HG03439 (cell line): ENCODE measurements at regions not wholly inside any gene's neighbourhood (a gene's known extent, or its start where the extent isn't known, plus 50 kb on each side); places are given as distances from the start of the nearest gene placed in this dataset.
"Not testable (repeated sequence)": the region's sequence is repeated elsewhere in the genome, so short reads cannot be mapped to it uniquely, and the experiment has no call there.

ENCODE experiments used
- ATAC-seq: cut with Tn5 transposase; IDR thresholded peaks from one replicate; pipeline ENCODE4 v1.9.1; 2021; ENCODE audit warnings: mild to moderate bottlenecking, moderate library complexity; ENCODE audit not compliant: unreplicated experiment

DNA sequence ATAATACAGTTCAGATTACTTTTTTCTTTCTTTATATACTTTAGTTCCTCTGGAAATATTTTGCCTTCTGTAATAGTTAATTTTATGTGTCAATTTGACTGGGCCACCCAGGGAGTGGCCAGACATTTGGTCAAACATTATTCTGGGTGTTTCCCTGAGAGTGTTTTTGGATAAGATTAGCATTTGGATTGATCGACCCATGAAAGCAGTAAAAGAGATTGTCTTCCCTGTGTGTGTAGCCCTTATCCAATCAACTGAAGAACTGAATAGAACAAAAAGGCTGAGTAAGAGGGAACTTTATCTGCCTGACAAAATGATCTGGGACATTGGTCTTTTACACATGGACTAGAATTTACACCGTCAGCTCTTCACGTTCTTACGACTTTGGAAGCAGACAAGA, 1190.1 kb upstream of the FAM98A start:
- no peak for ATAC-seq

DNA sequence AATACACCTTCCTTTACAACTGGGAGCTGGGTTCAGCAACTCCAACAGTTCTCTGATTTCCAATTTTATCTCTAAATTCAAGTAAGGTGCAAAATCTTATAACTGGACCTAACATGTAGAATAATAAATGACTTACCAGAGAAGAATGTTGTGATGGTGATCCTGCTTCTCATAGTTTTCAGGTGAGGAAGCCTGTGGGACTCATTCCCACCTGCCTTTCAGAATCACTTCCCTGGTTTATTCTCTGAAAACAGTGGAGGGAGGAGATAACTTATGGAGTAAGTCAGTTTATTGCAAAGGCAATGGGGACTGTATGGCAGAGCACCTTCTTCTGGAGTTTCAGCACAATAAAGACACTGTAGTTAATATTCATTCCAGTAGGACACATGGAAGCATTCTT, 1188.2 kb upstream of the FAM98A start:
- ATAC-seq: no peak

DNA sequence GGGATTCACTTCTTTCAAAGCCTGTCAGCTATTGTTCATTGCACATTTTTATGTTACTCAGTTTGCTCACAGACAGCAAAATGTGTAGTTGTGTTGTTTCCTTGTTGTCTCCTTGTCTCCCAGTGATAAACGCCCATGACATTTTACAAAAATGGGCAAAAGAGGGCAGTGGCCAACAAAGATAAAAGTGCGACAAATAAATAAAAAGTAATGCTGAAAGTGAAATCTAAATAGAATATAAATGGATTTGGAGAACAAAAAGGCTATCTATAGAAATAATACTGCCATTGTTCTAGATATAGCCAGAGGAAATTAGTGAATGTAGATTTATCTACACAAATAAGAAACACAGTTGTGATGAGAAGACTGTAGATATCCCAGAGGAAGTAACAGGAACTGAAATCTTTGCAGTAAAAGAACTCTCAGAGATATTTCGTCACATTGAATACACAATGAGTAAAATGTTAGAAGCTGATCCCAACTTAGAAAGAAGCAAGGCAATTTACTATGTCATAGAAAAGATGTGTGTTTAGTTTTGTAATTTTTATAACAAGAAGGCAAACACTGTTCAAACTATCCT, 1186.2 kb upstream of the FAM98A start:
- no peak for ATAC-seq

DNA sequence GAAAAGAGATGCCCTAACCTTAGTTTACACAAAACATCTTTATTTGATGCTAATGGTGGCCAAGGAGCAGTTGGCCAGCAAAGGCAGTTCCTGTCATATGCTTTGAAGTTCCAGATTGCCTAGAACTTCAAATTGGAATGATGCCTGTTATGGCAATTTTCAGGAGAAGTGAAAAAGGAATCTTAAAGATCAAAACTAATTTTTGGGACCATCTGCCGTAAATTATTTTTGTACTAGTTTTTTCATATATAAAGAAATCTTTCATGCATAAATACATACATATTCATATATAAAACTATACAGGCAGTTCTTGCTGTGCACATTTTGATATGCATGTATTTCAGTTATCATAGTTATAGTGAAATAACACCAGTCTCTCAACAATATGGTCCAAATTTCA, 1185.6 kb upstream of the FAM98A start:
- ATAC-seq: no peak

DNA sequence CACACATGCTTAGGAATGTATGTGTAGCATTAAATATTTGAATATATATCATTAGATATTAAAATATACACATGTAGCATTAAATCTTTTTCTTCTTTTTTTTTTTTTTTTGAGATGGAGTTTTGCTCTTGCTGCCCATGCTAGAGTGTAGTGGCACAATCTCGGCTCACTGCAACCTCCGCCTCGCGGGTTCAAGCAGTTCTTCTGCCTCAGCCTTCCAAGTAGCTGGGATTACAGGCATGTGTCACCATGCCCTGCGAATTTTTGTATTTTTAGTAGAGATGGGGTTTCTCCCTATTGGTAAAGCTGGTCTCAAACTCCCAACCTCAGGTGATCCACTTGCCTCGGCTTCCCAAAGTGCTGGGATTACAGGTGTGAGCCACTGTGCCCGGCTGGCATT, 1151.6 kb upstream of the FAM98A start:
- not testable (repeated sequence) for ATAC-seq

DNA sequence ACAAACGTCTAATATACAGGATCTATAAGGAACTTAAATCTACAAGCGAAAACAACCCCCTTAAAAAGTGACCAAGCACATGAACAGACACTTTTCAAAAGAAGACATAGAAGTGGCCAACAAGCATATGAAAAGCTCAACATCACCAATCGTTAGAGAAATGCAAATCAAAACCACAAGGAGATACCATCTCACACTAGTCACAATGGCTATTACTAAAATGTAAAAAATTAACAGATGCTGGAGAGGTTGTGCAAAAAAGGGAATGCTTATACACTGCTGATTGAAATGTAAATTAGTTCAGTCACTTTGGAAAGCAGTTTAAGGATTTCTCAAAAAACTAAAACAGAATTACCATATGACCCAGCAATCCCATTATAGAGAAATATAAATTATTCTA, 1148.5 kb upstream of the FAM98A start:
- no peak for ATAC-seq

DNA sequence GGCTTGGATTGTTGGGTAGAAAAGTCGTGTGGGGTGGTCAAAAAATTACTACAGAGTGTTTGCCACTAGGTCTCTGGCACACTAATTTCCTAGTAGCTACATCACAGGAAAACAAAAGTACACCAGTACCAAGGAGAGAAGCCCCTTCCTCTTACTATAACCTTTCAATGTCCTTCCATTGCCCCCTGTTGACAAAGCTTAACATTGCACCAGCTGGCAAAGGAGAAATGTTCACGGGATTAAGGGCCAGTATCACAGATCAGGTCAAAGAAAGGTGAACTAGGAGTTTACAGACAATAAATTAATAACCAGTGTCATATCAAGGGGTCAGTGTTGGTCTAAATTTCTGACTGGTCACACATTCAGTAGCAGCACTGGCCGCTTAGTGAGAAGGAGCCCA, 1139.6 kb upstream of the FAM98A start:
- ATAC-seq: no peak

DNA sequence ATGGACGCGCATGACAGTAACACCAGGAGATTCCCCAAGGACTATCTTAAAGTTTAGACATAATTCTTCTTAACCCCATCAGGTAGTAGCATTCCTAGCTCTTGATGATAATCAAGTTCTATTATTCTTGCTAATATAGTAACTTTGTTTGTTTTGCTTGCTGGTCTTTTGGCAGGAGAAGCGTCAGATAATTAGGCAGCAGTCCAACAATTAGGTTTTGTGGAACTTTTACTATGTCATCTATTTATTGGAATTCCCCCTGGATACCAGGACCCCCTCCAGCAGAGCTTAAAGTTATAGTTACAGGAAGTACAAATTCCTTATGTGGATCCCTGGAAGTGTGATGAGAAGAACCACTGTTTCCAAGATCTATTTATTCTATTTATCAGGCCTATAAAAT, 1138.0 kb upstream of the FAM98A start:
- no peak for ATAC-seq

DNA sequence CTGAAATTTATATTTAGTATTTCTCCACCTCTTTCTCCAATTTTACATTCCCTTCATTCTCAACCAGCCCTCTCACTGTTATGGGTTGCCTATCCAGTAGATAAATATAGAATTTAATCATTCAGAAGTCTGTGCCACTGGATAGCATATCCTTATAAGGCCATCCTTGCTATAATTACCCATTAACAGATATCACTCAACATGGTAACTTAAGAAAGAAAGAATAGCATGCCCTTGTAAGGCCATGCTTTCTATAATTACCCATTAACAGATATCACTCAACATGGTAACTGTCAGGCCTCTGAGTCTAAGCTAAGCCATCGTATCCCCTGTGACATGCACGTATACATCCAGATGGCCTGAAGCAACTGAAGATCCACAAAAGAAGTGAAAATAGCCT, 1137.4 kb upstream of the FAM98A start:
- ATAC-seq: no peak

DNA sequence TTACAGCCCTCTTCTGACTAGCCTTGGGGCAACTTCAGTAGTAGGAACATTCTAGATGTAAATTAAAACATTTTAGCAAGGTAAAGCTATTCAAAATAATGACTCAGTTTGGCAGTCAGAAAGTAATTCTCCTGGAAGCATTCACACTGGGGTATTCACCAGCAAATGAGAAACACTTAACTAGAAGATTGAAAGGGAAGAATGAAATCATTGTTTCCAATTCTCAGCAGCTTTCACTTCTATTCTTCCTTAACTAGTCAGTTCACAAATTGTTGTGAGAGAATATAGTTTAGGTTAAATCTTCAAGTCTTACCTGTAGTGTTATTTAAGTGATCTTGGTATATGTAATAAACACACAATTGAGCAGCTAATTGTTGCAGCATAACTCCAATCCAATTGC, 1135.6 kb upstream of the FAM98A start:
- ATAC-seq: no peak

DNA sequence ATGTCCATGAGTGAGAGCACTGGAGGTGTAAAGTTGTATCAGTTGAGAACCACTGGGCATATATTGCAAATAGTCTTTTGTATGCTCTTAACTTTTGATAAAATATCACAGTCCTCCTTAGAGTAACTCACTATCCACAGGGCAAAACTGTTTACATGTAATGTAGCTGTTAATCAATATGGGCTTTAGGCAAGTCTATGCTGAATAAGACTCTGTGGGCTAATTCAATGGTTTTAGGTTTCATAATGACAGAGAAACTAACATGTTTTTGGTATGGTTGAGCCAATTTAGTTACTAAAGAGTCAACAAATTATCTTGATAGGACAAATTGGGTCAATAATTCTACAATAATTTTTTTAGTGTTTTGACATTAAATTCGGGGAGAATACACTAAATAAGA, 1134.9 kb upstream of the FAM98A start:
- ATAC-seq: no peak

DNA sequence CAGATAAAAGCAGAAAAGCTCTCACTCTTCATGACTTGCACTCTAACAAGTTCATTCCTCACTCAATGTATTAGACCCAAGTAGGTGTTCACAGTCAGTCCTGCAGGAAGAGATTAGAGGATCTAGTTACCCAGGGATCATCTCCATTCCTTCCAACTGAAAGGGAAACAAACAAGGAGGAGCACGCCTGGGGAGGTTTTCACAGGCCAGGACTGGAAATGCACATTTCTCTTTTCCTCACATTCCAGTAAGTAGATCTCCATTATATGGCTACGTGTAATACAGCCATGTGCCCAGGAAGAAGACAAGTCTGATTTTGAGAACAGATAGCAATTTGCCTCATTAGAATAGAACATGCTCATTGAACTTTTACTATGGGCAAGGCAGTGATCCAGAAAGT, 1132.2 kb upstream of the FAM98A start:
- no peak for ATAC-seq

DNA sequence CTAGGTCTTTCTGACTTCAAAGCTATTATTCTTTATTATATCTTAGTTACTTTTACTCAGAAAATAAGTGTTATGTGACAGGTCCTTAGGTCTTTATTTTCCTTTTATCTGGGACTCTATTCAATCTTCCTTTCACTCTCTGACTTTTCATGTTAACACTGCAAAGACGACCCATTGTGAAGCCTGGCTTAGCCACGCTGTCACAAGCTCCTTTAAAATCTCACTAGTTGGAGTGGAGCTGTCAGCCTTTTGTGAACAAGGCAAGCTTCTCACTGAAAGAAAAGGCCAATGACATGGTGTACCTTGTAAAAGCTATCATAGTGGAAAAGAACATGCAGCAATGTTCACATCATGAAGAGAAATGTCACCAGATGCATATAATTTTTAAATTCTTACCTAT, 1130.7 kb upstream of the FAM98A start:
- no peak for ATAC-seq

DNA sequence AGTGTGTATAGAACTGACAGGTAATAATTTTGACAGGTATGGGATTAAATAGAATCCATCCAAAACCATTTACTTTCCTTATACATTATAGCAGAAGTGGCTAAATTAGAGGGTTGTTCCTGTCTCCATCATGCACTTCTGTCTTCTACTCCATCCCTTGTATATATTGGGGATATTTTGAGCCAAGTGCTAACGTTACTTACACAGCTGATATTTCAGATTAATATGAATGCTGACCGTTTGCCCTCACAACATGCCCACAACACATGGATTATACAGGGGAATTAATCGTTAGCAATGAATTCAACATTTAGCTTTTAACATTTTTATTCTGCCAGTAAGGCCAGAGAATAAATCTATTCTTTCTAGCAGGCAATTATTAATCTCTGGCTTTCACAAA, 1125.0 kb upstream of the FAM98A start:
- ATAC-seq: no peak

DNA sequence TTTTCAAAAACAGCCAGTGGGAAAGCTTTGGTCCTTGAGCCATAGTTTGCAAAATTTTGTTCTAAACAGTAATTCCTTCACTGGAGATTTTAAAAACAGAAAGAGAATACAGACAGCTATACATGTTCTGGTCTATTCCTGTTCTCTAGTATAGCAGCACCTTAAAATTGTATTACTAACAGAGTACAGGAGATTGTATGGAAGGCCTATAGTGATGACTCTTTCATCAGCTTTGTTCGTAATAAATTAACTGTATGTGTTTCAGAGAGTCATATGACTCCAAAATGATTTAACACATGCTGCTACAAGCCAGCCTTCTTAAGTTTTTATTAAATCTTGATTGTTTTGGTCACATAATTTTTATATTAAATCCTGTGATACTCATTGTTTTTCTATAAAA, 1124.6 kb upstream of the FAM98A start:
- no peak for ATAC-seq

DNA sequence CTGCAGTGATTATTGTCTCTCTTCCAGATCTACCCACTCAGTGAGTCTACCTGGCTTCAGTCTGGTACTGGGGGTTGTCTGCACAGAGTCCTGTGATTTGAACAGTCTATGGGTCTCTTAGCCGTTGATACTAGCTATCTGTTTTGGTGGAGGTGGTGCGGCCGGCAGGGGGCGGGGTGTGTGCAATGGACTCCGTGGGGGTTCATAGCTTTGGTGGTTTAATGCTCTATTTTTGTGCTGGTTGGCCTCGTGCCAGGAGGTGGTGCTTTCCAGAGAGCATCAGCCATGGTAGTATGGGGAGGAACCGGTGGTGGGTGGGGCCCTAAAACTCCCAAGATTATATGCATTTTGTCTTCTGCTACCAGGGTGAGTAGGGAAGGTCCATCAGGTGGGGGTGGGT, 1120.1 kb upstream of the FAM98A start:
- no peak for ATAC-seq

DNA sequence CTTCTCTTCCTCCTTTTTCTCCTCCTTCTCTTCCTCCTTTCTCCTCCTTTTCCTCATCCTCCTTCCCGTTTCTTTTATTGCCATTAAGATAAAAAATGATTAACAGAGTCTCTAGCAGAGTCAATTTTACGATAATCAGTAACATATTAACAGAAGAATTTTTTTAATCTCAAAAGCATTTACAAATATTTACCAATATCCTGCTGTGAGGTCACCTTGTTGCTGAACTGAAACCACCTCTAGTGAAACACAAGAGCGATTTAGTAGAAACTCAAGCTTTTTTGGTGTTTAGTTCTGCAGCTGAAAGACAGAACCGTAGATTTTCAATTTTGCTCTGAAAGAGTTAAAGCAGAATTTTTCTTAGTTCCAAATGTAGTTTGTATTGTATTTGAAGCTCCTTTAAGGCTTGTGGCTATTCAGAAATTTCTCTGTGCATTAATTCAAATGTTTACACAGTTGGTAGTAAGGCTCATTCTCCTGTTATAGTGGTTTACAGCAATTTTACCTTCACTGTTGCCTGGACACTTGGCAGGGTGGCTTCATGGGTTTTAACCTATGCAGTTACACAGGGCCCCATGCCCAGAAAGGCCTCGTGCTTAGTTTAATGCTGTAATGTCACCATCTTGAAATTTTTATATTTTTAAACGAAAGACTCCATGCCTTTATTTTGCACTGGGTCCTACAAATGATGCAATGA, 1106.6 kb upstream of the FAM98A start:
- no peak for ATAC-seq

DNA sequence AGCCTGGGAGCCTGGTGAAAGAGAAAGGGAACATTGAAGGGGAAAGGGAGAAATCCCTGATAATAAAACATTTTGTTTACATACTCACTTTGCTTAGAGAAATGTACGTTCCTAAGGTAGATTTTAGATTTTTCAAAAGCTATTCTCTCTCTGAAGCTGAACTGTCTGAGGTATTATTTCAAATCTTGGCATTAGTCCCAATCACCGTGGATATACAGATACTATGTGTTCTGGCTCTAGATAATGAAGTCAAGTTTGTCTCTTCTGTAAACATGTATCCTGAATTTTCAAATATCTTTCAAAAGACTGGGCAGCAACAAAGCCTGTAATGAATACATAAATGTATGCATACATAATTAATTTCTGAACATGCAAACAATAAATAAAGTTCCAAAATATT, 1104.2 kb upstream of the FAM98A start:
- no peak for ATAC-seq

DNA sequence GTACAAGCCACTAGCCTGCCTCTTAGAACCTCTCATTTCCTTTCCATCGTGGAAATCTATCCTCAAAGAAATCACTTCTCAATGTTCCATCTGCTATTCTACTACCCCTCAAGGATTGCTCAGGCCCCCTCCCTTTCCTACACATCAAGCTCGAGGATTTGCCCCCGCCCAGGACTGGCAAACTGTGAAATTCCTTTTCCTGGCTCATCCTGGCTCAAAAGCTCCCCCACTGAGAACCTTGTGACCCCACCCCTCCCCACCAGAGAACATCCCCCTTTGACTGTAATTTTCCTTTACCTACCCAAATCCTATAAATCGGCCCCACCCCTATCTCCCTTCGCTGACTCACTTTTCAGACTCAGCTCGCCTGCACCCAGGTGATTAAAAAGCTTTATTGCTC, 1103.3 kb upstream of the FAM98A start:
- not testable (repeated sequence) for ATAC-seq

DNA sequence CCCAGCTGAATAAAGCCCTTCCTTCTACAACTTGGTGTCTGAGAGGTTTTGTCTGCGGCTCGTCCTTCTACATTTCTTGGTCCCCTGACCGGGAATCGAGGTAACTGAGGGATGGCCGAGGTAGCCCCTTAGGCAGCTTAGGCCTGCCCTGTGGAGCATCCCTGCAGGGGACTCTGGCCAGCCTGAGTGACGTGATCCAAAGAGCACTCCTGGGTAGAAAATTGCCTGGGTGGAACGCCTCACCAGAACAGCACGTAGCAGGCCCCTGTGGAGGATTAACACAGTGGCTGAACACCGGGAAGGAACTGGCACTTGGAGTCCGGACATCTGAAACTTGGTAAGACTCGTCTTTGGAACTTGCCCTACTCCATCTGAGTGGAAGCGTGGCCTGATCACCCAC, 1078.5 kb upstream of the FAM98A start:
- not testable (repeated sequence) for ATAC-seq

DNA sequence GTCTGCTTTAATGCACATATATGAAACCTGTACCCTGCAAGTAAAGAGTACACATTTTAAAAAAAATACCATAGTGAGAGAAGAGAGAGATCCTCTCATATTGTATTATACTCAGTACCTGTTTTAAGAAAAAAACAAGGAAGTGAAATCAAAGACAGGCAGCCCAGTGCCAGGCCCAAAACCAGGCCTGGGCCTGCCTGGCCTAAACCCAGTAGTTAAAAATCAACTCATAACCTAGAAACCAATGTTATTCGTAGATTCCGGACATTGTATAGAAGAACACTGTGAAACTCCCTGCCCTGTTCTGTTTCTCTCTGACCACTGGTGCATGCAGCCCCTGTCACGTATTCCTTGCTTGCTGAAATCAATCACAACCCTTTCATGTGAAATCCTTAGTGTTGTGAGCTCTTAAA, 1078.0 kb upstream of the FAM98A start:
- ATAC-seq: not testable (repeated sequence)

DNA sequence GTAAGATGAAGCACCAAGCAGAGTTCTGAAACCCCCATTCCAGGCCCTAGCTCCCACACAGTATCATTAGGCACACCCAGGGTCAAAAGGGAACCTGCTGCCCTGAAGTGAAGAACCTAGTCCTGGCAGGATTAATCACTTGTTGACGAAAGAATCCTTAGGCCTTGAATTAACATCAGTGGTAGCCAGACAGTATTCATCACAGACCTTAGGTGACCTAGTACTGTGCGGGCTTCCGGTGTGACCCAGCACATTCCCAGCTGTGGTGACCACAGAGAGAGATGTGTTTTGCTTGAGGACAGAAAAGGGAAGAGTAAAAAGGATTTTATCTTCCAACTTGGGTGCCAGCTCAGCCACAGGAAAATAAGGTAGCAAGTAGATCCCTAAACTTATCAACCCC, 1071.4 kb upstream of the FAM98A start:
- ATAC-seq: no peak

DNA sequence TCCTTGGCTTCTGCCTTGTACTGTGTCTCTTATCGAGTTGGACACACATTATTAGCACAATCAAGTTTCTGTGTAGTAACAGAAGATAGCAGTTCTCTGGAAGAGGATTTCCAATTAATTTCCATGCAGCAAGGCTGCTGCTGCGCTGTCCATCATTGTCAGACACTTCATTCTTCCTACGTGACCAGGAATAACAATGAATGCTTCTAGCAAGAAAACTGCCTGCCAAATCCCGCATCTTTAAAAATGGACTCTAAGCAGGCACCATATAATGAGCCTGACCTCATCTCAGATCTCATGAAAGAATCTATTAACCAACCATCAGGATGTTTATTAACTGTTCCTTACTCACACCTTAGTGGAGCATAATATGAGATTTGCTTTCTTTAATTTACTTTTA, 1067.7 kb upstream of the FAM98A start:
- no peak for ATAC-seq
